ENCODE measurements at regions not wholly inside any gene's neighbourhood (a gene's known extent, or its start where the extent isn't known, plus 50 kb on each side); places are given as distances from the start of the nearest gene placed in this dataset.
"Not testable (repeated sequence)": the region's sequence is repeated elsewhere in the genome, so short reads cannot be mapped to it uniquely, and the experiment has no call there.

GRCh38 chr1:232123775-232124659, 497.4 kb downstream of the DISC1 start:
- no peak overlapping the region for H3K27ac ChIP-seq
- TF ChIP-seq, protein P1, sequence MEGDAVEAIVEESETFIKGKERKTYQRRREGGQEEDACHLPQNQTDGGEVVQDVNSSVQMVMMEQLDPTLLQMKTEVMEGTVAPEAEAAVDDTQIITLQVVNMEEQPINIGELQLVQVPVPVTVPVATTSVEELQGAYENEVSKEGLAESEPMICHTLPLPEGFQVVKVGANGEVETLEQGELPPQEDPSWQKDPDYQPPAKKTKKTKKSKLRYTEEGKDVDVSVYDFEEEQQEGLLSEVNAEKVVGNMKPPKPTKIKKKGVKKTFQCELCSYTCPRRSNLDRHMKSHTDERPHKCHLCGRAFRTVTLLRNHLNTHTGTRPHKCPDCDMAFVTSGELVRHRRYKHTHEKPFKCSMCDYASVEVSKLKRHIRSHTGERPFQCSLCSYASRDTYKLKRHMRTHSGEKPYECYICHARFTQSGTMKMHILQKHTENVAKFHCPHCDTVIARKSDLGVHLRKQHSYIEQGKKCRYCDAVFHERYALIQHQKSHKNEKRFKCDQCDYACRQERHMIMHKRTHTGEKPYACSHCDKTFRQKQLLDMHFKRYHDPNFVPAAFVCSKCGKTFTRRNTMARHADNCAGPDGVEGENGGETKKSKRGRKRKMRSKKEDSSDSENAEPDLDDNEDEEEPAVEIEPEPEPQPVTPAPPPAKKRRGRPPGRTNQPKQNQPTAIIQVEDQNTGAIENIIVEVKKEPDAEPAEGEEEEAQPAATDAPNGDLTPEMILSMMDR (IDR thresholded peaks at IDR 0.05), result no peak
- TF ChIP-seq ZFX (IDR thresholded peaks at IDR 0.05; ENCODE audit: borderline replicate concordance), result no peak

- not testable (repeated sequence) for H3K27ac ChIP-seq
Observed at GRCh38 chr1:232117903-232118302, 491.3 kb downstream of the DISC1 start.

GRCh38 chr1:232114985-232115384, 488.4 kb downstream of the DISC1 start:
- no peak for TF ChIP-seq ZFX (IDR thresholded peaks at IDR 0.05; ENCODE audit: borderline replicate concordance)
- TF ChIP-seq, protein P1 (IDR thresholded peaks at IDR 0.05), result no peak

DNA sequence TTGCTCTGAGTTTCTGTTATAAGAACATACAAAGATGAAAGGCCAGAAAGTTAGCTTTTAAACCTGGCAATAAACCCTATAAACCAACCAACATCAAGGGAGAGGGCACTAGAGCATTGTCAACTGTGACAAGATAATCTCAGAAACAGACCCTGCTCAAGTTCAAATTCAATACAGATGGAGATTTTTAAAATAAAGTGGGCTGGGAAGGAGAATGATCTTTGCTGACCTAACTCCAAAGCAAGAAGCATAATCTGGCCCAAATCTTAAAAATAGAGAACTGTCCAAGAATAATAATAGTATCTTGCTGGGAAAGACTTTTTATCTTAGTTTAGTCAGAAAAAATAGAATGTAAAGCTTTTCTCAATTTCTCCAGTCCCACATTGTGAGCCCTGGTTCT, 485.5 kb downstream of the DISC1 start:
- no peak for TF ChIP-seq ZFX (IDR thresholded peaks at IDR 0.05; ENCODE audit: borderline replicate concordance)
- TF ChIP-seq, protein P1 (IDR thresholded peaks at IDR 0.05), result no peak
- H3K27ac ChIP-seq, result no peak overlapping the region

More at GRCh38 chr1:232114985-232115384, 488.4 kb downstream of the DISC1 start:
- no peak overlapping the region for H3K27ac ChIP-seq

DNA sequence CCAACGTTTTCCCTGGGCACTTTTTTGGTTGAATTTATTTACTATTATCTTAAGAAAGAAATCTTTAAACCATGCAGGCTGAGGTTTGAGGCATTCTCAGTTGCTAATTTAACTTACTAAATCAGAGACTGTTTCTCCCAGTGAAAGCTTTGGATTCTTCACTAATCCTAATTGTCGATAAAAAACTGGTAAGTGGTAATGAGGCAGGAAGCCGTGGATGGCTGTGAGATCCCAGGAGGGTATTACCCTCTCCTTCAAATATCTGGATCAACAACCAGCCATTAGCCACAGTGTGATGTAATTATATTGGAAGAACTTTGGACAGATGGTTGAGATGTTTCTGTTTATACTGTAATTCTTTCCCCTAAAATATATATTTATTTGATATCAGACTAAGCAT, 485.0 kb downstream of the DISC1 start:
- H3K27ac ChIP-seq, result no peak overlapping the region
- TF ChIP-seq, protein P1 (IDR thresholded peaks at IDR 0.05), result no peak
- TF ChIP-seq ZFX (IDR thresholded peaks at IDR 0.05; ENCODE audit: borderline replicate concordance), result no peak

GRCh38 chr1:232110281-232111090, 483.9 kb downstream of the DISC1 start:
- TF ChIP-seq ZFX (IDR thresholded peaks at IDR 0.05; ENCODE audit: borderline replicate concordance), result no peak
- H3K27ac ChIP-seq, result no peak overlapping the region

- no peak for TF ChIP-seq ZFX (IDR thresholded peaks at IDR 0.05; ENCODE audit: borderline replicate concordance)
- TF ChIP-seq, protein P1 (IDR thresholded peaks at IDR 0.05), result no peak
- H3K27ac ChIP-seq, result no peak overlapping the region
Observed at GRCh38 chr1:232109391-232109790, 482.8 kb downstream of the DISC1 start.

DNA sequence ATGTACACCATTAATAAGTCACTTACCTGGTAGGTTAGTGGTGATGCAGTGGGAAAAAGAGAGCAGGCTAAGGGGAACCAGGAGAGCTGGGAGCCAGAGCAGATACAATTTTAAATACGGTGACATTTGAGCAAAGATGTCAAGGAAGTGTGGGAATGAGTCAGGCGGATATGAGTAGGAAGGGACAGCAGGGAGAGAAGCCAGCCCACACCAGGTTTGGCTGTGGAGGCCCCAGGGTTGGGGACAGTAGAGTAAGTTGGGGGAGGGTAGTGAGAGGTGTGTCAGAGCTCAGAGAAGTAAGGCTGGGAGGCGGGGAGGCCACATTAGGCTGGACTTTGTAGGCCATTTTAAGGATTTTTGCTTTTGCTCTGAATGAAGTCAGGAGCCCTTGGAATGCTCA, 482.0 kb downstream of the DISC1 start:
- no peak for TF ChIP-seq ZFX (IDR thresholded peaks at IDR 0.05; ENCODE audit: borderline replicate concordance)
- TF ChIP-seq, protein P1 (IDR thresholded peaks at IDR 0.05), result no peak
- no peak overlapping the region for H3K27ac ChIP-seq

Measured in 22Rv1 (cell line).